Muscle of arm (tissue), 1 donor: ENCODE measurements at regions not wholly inside any gene's neighbourhood (a gene's known extent, or its start where the extent isn't known, plus 50 kb on each side); places are given as distances from the start of the nearest gene placed in this dataset.

Experiments used
- DNase-seq: peaks from one replicate; pipeline ENCODE4 v3.0.0-alpha.2; 2013

DNA sequence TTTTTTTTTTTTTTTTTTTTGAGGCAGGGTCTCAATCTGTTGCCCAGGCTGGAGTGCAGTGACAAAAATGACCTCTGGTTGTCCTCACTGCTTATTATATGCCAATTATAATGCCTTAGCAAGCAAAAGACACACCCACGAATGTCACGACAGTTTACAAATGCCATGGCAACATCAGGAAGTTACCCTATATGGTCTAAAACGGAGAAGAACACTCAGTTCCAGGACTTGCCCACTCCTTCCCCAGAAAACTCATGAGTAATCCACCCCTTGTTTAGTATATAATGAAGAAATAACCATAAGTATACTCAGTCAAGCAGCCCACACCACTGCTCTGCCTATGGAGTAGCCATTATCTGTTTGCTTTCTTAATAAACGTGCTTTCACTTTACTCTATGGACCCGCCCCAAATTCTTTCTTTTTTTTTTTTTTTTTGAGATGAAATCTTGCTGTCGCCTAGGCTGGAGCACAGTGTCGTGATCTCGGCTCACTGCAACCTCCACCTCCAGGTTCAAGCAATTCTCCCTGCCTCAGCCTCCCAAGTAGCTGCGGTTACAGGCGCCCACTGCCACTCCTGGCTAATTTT is 106.2 kb downstream of the SMIM20 start:
- DNase-seq: no peak

DNA sequence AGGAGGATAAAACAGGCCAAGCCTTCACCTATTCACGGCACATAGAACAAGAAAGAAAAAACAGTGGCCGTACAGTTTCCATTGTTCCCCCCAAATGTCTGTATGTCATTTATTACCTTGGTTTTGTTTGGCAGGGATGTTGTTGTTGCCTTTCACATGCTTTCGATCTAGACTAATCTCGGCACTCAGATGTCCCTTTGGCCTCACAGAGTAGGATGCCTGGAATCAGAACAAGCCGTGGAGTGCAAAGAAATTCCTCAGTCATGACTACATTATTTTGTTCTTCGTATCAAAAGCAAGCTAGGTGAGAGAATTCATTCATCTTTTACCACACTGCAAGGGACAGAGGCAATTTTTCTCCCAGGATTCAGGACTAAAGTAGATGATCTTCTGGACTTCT is 106.9 kb downstream of the SMIM20 start:
- no peak for DNase-seq

DNA sequence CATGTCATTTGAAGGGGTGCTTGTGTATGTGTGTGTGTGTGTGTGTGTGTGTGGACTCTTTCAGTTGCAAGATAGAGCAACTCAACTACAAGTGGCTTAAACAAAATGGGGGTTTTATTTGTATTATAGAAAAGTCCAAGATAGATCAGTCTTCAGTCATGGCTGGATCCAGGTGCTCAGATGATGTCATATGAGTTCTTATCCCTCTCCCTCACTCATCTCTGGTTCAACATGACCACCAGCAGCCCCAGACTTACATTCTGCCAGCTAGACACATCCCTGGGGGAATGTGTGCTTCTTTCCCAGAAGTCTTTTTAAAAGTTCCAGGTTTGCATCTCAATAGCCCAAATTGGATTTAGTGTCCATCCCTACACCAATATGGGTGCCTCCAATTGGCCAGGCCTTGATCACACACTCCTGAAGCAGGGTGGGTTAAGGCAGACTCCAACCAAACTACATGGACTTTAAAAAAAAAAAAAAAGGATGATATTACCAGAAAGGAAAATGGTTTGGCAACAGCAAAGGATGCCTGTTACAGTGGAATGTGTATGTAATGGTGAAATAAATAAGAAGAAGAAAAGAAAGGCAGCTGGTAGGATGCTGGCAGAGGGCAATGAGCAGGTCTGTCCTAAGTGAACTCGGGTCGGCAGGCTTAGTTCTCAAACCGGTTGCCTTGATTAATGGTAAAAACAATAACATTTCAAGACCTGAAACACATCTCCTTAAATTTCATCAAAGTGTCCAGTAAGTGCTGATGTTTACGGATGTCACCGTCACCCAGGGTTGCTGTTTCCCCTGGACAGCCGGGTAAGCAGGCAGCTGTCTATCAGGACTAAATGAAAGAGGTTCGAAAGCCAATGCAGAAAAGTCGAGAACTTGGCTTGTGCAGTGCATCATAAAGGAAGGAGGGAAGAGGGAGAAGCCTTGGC is 107.7 kb downstream of the SMIM20 start:
- DNase-seq: no peak

DNA sequence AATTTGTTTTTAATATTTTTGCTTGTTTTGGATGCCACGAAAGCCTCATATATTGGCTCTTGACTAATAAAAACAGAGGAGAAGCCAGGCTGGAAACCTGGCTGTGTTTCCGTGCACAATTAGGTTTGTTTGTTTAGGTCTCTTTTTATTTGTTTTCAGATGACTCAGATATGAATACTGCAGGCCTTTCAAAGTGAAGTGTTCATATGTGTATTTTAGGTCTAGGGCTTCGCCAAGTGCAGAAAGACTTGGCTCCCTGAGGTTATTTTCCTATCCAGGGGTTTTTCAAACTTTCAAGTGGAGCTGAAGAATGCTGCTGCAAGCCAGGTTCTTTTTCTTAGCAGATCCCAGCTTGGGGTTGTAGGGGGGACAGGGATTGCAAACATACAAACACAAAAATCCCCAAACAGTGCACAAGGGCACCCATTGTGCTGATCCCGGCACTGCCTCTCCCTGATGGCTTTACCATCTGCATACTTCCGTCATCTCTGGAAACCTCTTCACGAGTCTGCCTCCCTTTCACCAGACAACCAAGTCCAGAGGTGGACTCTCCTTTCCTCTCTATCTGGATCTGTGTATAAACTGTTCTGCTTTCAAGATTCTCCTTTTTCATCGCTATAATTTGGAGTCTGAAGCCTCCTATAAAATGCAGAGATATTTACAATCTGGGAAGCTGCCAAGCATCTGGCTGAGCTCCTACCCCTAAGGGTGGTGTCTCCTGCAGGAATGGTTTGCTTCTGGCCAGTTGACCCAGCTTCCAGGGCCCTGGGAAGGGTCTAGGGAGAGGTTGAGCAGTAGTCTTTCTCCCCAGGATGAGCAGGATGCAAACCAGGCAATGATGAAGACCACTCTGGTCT is 108.6 kb downstream of the SMIM20 start:
- DNase-seq: peak; percentile 87

DNA sequence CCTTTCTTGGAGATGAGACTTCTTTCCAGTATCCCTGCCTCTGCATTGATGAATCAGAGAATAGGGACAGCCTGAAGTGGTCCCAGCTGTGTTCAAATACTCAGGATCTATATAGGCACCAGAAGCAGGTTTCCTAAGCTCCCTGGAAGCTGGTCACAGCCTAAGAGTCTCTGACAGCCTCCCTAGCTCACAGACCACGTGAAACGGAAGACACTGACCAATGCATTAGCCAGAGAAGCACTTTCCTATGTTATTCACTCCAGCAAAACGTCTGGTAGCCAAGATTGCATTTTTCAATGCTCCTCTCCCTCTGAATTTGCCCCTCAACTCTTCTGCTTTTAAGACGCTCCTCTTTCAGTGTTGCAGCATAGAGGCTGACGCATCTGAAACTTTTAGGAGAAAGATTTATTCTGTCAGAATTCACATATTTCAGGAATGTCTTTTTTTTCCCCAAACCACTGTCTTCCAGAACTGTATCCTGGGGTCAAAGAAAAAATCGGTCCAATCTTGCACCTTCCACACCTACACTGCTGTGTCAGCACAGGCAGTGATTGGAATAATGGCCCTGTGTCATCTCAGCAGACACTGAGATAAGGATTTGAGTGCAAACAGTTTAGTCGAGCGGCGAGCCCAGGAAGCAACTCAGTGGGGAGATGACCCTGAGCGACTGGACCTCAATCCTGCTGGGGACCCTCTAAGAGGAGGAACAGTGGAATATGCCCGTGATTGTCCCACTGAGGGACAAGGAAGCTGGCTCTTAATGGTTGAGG is 109.4 kb downstream of the SMIM20 start:
- DNase-seq: no peak

DNA sequence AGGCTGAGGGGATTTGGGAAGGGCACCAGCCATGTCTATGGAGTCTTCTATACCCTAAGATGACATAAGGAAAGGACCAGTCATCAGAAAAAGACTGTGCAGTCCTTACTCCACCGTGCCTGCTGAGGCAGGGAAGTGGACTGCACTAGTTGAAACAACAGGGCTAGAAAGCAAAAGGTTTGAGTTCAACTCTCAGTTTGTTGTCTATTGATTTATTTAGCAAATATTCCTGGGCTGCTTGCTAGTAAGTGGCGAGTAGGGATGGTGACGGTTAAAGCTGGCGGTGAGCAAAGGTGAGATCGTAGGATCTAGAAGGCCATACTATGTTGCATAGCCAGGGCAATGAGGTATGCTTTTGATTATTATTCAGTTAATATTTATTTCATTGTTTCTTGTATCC is 110.1 kb downstream of the SMIM20 start:
- DNase-seq: no peak

DNA sequence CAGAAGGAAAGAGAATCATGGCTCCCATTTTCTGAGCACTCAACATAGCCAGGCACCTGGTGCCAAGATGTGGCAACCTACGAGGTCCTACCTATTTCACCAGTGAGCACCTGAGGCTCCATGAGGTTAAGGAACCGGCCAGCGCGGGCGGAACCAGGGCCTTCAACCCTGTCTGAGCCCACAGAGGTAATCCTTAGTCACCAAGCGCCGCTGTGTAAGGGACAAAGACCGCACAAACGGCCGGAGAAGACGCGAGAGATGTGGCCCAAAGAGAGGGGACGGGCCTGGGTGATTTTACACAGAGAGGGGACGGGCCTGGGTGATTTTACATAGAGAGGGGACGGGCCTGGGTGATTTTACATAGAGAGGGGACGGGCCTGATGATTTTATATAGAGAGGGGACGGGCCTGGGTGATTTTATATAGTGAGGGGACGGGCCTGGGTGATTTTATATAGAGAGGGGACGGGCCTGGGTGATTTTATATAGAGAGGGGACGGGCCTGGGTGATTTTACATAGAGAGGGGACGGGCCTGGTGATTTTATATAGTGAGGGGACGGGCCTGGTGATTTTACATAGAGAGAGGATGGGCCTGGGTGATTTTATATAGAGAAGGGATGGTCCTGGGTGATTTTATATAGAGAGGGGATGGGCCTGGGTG is 114.2 kb downstream of the SMIM20 start:
- no peak for DNase-seq

DNA sequence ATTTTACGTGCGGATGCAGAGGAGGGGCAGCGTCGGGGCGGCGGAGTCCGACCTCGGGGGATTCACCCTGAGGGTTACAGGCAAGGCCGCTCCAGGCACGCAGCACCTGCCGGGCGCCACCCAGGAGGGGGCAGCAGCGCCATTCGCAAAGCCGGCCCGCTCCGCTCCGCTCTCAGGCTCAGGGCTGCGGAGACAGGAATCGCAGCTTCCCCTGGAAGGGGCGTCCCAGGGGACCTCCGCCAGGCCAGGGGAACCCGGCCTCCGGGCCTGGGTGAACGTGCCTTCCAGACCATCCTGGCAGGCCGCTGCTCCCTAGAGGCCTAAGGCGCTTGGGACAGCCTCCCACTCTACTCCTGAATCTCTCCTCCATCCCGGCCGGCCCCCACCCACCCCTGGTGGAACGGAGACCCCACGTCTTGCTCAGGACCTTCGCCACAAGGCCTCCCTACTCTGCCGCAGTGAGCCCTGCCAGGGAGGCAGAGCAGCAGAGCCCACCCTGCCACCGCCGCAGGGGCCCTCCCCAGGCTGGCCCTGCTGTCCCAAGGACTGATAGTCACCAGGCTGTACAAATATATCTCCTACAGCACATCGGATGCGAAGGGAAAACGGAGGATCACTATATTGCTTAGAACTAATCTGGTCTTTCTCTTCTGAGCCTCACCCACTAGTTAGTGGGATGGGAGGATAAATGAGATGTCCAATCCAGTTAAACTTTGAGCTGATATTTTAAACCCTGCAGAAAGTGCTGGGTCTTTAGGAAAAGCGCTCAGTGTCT is 115.0 kb downstream of the SMIM20 start:
- peak; percentile 85 for DNase-seq

DNA sequence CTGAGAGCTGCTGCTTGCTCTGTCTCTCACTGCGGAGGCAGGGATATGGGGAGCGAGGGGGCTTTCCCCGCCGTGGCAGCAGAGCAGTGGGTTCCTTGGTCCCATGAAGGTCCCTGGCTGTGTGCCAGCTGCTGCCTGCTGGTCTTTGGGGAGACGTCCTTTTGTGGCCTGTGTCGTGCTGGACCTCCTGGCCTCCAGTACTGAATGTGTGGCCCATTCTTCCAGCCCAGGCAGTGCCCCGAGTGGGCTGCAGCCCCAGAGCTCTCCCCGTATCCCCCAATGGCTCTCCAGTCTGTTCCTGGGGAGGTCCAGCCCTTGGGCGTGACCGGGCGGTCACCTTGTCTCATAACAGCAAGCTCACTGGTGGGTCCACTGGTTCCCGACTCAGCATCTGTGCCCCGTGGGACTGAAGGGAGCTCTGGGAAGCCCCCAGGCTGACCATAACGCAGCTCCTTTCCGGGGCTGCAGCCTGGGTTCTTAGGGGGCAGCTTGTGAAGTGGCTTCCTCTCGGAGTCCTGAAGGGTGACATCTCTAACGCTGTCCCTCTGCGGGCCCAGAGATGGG is 115.6 kb downstream of the SMIM20 start:
- DNase-seq: no peak

DNA sequence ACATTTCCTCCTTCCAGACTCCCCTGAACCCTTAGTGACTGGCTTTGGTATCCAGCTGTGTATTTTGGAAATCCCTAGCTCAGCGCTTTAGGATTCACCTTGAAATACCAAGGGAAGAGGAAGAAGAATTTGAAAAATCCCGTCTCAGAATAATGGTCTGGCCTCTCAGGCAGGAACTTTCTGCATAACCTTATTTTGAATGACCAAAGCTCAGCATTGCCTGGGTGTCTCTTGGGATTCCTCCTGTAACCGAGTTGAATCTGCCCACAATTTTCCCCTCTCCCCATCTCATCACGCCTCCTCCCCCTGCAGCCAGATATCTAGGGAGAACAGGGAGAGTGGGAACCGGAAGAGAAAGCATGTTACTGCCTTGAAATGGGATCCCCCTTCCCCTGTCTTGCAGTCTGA is 116.2 kb downstream of the SMIM20 start:
- DNase-seq: no peak

DNA sequence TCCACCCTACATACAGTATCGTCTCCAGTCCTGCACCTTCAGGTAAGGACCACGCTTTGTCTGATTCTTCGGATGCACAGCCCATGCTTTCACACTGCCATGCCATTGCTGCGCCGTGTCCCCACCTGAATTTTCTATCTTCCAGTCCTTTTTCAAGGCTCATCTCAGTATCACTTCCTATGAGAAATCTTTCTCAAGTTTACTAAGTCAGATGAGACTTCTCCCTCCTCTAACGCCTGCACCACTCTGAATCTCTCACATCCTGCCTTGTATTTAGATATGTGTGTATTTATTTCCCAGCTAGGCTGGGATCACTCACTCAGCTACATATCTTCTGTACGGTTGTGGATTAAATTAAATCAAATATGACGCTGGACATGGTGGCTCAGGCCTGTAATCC is 116.8 kb downstream of the SMIM20 start:
- DNase-seq: no peak

DNA sequence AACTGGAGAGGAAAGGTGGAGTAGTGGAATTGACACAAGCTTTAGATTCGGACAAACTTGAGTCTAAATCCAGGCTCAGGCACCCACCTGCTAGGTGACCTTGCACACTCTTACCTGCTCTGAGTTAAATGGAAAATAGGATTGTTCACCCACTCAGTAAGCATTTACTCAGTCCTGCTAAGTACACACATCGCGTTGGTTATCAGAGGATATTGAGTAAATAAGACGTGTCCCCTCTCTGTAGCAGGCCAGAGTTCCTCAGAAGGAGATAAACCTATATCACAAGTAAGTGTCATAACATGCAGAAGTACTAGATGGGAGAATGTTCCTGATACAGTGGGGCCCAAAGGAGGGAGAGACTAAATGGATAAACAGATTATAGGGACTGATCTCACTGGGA is 117.7 kb downstream of the SMIM20 start:
- no peak for DNase-seq

DNA sequence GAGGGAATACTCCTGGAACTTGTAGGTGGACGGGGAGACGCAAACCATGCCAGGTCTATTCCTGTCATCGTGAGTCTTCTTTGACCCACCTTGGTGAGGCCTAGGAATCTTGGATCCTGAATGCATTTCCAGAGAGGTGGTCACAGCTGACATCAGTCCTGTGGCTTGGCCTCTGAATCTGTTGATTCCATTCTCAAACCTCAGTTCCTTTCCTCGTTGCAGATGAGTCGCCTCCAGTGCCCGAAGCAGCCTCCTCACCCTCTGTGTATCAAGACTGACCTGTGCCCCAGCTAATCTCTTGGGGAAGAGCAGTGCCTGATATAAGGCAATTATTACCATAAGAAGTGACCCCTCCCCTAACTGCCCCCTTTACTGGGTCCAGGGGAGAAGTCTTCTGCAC is 118.1 kb downstream of the SMIM20 start:
- no peak for DNase-seq

DNA sequence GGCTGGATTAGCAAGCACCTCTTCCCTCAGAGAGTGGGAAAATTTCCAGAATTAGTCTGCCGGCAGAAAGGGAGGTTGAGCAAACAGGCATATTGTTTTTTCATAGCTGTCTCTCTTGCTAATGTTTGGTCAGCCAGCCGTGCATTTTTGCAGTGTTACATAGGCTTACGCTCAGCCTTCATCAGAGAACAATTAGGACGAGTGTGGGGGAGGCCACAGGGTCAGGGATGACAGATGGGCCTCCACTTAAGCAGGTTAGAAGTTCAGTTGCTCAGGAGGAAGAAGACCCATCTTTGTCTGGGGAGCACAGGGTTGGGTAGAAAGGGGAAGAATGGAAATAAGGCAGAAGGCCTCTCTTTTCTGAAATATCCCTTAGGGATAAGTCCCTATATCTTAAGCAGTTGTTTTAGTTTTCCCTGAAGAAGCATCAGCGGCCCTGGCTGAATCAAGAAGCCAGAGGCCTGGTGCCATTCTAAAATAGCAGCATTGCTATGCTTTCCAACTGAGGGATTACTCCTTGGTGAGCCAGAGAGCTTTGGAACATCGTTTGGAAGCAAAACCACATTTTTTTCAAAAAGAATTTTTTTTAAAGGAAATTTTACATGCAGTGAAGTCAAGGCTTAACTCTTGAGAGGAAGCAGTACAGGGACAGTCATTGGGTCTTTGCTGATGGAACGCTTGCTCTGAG is 118.8 kb downstream of the SMIM20 start:
- DNase-seq: peak; percentile 89

DNA sequence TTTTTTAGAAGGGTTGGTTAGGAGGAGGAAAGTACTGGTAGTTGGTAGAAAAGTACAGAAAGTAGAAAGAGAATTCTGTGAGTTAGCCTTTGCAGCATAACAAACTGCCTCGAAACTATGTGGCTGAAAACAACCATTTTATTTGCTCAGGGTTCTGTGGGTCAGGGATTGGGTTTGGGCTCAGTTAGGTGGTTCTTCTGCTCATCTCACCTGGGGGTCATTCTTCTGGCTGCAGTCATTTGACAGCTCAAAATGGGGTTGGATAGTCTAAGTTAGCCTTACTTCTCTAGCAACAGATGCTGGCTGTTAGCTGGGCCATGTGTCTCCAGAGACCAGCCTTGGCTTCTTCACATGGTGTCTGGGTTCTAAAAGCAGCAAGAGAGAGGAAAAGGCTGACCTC is 119.4 kb downstream of the SMIM20 start:
- no peak for DNase-seq

DNA sequence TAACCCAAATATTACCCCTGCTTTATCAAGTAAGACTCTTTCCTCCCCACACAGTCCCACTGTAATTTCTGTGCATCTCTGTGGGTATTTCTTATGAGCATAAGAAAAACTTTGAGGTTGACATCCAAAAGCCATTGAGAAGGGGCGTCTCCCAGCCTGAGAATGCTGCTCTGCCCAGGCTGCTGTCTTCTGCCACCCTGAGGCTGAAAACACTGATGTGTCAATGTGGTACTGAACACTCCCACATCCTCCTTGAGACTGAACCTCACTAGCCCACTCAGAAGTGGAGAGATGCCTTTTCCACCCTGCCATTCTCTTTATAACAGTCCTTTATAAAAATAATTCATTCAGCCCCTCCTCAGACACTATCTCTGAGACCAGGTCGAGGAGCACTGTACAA is 120.8 kb downstream of the SMIM20 start:
- no peak for DNase-seq

DNA sequence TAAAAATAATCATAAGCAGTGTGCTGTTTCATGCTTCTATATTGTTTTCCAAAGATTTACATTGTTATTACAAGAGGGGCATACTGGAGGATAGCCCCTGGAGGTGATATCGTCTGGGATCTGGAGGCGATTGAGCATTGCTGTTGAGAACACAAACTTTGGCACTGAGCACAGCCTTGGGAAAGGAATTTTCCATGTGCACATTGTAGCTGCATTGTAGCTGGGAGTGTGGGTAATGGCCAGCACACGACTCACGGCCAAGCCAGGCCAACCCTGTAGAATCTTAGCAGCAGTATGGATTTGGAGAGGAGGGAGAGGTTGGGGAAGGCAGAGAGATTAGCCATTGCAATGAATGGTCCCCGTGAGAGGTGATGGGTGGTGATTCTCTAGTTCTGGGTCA is 121.9 kb downstream of the SMIM20 start:
- peak; percentile 81 for DNase-seq

DNA sequence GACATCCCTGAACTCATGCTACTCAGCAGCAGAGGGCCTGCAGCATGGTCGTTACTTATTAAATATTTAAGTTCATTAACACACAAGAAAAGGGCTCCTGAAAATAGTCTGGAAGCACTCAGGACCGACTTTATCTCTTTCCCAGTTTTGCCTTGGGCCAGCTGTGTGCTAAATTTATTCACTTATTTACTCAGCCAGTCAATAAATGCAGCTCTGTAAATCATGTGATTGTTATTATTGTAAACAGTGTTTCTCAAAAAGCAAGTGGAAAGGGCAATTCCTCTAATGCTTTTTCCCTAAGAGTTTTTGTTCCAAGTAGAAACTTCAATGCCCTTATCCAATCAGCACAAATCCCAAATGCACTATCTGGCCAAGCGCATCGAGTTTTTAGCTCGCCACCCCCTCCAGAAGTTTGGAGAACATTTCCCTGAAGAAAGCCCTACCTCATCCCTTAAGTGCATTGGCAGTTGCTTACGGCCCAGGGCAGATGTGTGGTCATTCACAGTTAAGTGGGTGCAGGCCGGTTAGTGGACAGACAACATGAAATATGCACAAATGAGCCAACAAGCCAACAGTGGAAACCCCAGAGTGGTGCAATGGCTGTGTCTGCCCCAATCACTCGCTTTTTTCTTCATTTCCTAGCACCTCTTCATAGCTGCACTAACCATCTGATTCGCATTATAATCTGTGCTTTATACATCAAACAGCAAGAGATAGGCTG is 125.8 kb downstream of the SMIM20 start:
- no peak for DNase-seq

DNA sequence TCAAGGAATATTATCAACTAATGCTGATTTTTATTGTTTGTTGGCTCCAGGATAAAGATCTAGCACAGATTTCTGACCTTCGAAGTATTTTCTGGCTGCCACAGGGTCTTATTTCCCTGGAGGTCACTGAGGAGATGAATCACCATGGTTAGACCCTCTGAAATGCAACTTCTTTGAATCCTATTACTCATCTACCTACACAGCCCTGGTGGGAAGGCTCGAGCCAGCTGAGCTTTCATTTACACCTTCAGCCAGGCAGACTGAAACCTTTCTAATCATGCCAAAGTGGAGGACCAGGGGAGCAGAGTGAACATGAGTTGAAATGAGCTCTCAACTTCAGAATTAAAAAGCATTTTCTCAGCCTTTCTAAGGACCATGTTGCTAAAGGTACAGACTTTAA is 130.5 kb downstream of the SMIM20 start:
- no peak for DNase-seq
